ENCODE measurements at regions not wholly inside any gene's neighbourhood (a gene's known extent, or its start where the extent isn't known, plus 50 kb on each side); places are given as distances from the start of the nearest gene placed in this dataset.
"Not testable (repeated sequence)": the region's sequence is repeated elsewhere in the genome, so short reads cannot be mapped to it uniquely, and the experiment has no call there.

GRCh38 chr22:23435186-23435585, 144.9 kb downstream of the IGLL1 start:
- TF ChIP-seq MXI1 (IDR thresholded peaks at IDR 0.05; ENCODE audit: borderline replicate concordance, low read depth, low read length); MAFK (IDR thresholded peaks at IDR 0.05; ENCODE audit: low read depth, low read length); CTCF (conservative IDR thresholded peaks at IDR 0.05; ENCODE audit: low read depth, low read length); RAD21 (IDR thresholded peaks at IDR 0.05; ENCODE audit: low read length); POLR2A (IDR thresholded peaks at IDR 0.05; ENCODE audit: low read depth, low read length); MAZ (IDR thresholded peaks at IDR 0.05; ENCODE audit: borderline replicate concordance, low read depth, low read length); FOS (IDR thresholded peaks at IDR 0.05; ENCODE audit: low read depth, low read length); CHD1 (IDR thresholded peaks at IDR 0.05; ENCODE audit: low read depth, low read length); SMC3 (IDR thresholded peaks at IDR 0.05; ENCODE audit: low read depth, low read length); USF2 (IDR thresholded peaks at IDR 0.05; ENCODE audit: low read depth, low read length): not testable (repeated sequence)

All from IMR-90 (cell line).